ENCODE measurements at regions not wholly inside any gene's neighbourhood (a gene's known extent, or its start where the extent isn't known, plus 50 kb on each side); places are given as distances from the start of the nearest gene placed in this dataset.
"Not testable (repeated sequence)": the region's sequence is repeated elsewhere in the genome, so short reads cannot be mapped to it uniquely, and the experiment has no call there.

DNA sequence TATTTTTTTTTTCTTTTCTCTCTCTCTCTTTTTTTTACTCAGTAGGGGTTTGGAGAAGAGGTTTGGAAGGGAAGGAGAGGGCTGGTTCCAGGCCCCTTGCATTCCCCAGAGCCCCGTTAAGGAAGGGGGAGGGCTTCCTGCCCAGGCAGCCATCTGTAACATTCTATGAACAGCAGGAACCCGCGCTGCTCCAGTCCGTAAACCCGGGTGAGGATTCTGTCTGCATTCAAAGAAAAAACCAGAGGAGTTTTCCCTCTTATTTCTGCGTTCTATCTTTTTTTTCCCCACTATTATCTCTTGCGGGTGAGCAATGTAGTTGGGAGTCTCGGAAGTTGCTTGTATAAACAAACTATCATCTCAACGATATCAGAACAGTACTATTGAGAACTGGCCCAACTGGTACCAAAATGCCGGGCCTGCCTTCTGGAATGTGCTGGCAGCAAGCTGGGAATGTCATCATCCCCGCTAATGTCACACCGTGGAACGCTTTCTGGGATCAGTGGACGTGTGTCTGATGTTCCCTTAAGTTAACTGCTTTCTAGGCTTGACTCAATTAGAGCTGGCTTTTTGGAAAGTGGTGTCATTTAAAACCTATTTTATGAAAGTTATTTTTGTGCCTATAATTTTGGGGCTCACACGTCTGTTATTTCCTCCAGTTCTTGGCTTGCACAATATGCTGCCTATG, 153.1 kb upstream of the MEOX2 start:
- FAIRE-seq = no peak
- no peak for DNase-seq (ENCODE audit: low spot score in 2 of 2)

DNA sequence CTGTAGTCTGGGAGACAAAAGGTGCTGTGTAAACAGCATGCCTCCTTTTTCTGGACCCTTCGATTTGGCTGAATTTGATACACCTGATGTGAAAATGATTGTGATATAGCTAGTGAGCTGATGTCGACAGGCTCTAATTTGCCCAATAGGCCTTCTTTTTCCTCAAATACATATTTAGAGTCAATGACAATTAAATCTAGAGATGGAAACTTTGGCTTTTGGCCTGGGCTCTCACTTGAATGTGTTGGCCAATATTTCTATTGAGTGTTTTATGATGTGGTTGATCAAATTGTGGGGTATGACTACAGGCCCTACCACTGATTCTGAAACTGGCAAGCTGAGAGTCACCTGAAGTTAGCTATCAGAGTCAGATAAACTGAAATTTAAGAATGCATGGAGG, 151.8 kb upstream of the MEOX2 start:
- no peak for FAIRE-seq
- DNase-seq (ENCODE audit: low spot score in 2 of 2) = no peak

DNA sequence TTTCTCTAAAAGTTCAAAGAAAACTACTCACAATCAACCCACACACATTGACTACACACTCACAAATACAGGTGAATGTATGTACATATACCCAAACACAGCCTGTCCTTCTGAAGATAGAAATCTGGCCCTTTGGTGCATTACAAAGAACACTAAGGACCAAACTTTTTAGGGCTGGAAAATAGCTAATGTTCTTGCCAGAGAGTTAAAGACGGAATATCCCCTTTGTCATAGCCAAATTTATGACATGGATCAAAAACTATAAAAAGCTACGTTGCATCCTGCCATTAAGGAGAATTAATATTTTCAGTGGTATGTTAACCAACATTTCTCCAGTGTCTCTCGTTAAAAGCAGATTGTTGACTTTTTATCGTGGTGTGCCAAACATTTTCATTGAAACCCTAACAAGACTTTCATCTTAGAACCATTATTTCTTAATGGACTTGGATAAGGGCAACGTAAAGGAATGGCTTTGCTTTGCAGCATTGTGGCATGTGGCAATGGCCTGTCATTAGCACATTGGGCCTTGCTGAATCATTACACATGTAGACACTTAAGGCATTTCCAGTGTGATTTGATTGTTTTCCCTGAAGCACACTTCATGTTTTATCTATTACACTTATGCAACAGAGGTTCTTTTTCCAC, 150.9 kb upstream of the MEOX2 start:
- no peak for FAIRE-seq
- DNase-seq (ENCODE audit: low spot score in 2 of 2) = no peak

DNA sequence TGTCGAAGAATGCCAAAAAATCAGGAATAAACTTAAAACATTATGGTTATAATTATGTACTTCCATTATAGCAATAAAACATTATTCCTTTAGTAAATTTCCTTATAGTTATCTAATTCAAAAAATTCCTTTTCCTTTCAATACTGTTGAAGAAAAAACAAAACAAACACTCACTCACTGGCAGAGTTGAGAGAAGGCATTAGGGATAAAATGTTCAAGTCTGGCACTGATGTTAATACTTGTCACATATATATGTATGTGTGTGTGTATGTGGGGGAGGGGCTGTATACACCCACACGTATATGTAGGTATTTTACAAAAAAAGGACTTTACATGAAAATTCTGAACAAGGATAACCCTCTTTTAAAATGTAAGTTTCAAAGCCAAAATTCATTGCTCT, 150.2 kb upstream of the MEOX2 start:
- DNase-seq (ENCODE audit: low spot score in 2 of 2) = no peak
- no peak for FAIRE-seq

DNA sequence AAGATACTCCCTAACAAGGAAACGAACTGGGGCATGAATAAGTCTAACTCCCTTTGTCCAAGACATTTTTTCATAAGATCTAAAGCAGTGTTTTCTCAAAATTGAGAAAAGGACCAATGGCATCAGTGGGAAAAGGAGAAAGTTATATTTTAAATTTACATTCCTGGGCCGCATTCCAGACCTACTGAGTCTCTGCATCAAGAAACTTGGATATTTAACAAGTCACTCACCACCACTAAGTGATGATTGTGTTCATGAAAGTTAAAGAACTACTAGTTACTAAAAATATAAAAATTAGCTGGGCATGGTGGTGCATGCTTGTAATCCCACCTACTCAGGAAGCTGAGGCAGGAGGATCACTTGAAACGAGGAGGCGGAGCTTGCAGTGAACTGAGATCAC, 149.6 kb upstream of the MEOX2 start:
- DNase-seq (ENCODE audit: low spot score in 2 of 2) (no peak), FAIRE-seq (no peak)

DNA sequence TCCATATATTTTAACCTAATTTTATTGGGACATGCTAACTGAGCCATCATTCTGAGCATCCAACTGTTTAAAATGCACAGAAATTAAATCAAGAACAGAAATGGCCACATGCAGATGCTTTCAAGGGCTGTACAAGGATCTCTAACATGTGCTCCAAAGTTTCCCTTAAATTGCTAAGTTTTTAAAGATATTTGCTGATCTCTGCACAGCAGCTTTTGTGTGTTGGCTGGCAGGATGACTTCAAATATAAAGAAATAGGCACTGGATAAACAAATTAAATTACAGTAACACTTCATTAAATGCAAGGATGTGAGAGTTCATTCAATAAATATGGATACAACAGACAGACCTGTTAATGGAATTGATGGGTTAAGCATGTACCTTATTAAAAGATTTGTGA, 148.0 kb upstream of the MEOX2 start:
- DNase-seq (ENCODE audit: low spot score in 2 of 2) (no peak), FAIRE-seq (no peak)

DNA sequence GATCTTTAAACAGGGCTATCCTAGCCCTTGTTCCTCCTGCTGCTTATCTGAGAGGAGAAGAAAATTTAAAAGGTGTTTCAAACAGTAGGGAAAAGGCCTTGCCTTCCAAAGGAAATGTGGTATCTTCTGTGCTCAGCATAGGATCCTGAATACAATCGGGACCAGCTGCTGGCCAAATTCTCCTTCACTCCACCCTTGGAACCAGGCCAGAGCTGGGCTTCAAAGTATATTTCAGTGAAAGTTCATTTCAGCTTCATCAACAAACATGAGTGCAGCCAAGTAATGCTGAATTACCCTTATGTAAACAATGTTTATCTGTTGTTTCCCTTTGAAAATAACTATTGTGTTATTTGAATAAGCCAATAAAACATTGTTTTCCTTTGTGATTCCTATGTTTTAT, 146.5 kb upstream of the MEOX2 start:
- no peak for FAIRE-seq
- DNase-seq (ENCODE audit: low spot score in 2 of 2) = no peak

DNA sequence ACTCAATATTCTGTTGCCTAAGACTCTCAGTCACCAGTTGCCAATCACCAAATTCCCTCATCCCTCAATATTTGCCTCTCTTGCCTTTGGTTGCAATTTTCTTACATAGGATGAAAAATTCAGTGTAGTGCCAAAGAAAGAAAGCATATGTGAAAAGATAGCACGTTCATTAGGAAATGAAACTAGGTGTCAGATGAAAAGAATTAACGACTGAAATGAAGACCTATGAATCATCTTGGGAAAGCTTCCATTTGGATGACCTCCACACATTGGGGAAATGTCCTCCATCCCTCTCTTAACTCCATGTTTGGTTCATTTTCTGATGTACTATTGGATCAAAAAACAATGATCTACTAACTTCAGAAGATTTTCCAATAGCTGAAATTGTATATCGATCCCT, 145.1 kb upstream of the MEOX2 start:
- FAIRE-seq (no peak), DNase-seq (ENCODE audit: low spot score in 2 of 2) (no peak)

DNA sequence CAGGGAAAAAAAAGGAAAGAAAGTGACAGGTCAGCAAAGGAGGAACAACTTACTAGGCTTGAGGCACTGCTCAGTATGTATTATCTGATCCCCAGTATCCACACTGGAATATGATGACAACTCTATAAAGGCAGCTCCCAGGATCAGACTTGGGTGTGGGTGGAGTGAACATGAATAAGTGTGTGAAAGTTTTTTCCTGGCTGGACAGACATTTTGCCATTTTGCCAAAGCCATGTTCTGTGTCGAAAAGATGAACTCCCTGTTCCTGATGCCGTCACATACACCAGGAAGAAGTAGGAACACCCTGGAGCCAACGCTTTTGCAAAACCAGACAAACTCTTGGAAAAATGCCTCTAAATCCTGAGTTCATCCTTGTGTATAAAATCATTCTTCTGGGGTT, 143.2 kb upstream of the MEOX2 start:
- FAIRE-seq (no peak), DNase-seq (ENCODE audit: low spot score in 2 of 2) (no peak)

DNA sequence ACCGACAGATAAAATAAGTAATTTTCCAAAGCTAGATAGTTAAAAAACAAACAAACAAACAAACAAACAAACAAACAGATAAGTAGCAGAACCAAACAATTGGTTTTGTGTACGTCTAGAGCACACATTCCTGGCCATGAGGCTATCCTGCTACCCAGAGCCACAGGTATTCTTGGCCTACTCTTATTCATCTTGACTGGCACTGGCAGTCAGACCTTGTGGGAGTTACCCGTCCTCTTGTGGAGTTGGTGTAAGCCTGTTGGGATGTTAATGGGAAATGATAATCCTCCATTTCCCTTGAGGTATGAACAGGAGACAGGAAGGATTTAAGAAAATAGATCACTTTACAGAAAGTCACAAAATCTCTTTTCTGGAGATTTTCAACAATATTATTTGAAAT, 142.4 kb upstream of the MEOX2 start:
- DNase-seq (ENCODE audit: low spot score in 2 of 2) (no peak), FAIRE-seq (no peak)

DNA sequence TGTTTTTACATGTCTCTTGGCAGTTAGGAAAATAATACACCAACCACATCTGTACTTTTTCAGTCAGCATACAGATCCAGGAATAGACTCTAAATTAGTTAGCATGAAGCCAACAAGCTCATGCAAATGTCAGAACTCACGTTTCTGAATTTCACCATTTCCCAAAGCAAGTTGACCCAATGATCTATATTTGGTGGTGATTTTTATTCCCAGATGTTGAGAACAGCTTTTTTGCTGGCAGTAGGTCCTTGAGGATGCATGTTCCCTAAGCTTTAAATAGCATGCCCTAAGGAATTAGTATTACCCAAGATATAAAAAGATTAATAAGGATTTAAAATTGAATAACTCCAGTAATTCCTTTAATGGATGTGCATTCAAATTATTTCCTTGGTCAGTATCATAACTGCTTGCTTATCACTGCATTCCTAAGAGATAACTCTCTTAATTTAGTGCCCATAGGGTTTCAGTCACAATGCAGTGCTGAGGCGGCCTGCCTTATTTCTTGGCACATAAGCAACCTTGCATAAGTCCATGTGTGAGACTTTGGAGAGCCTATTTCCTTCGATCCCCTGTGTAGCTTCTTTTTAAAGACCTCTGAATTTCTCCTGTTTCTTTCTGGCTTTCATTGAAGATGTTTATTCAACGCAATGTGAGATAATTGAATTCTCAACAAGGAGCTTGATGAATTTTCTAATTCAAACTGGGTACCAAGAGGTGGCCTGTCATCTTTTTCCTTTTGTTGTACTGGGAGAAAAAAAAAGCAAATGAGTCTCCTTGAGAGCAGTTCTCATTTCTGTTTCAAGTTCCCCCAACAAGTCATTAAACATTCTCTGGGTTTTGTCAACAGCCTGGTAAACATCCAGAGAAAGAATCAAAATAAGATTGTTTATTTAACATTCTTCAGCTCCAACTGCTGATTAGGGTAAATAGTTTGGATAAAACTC, 135.3 kb upstream of the MEOX2 start:
- FAIRE-seq = no peak
- no peak for DNase-seq (ENCODE audit: low spot score in 2 of 2)

DNA sequence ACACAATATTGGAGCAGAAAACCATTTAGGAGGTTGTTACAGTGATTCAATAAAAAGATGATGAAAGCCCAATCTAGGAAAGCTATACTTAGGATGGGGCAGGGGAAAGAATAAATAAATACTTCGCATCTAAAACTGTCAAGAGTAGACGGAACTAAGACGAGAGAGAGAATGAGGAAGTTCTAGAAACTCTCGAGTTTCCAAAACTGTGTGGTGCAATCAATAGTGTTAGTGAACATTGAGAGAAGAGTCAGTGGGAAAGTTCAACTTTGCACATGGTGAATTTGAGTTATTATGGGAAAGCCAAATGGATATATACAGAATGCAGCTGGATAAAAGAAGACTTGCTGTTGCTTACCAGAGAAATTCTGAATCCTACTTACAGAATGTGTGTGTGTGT, 133.8 kb upstream of the MEOX2 start:
- DNase-seq (ENCODE audit: low spot score in 2 of 2) (no peak), FAIRE-seq (no peak)

DNA sequence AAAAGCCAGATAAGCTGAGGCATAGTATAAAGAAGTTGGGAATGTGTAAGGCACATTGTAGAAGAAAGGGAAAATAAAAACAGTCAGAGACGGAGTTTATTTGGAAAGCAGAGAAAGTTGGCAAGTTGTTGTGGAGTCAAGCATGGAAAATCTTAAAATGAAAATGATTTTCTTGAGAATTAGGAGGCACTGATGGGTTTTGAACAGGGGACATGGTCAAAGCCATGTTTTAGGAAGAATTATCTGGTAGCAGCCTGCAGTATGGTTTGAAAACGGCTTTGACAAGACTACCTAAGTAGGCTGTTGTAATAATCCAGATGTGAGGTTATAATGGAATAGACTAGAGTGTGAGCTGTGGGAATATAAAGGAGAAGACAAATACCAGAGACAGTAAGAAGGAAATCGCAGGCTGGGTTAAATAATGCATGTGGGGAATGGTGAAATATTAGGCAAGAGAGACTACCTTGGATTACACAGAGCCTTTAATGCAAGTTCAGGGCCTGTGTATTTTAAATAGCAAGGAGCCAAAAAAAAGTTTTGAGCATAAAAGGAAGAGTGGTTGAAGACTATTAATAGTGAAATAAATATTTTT, 130.4 kb upstream of the MEOX2 start:
- DNase-seq (ENCODE audit: low spot score in 2 of 2) = no peak
- FAIRE-seq = no peak

DNA sequence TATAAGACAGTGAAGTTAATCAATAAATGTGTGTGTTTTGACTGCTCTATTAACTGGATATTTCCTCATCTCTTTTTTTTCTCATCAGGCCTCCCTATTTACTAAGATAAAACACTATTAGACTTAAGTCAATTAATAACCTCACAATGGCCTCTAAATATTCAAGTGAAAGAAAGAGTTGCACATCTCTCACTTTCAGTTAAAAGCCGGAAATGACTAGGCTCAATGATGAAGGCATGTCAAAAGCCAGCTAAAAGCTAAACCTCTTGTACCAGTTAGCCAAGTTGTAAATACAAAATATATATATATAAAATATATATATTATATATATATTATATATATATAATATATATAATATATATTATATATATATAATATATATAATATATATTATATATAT, 127.0 kb upstream of the MEOX2 start:
- peak; percentile 70 for FAIRE-seq
- no peak for DNase-seq (ENCODE audit: low spot score in 2 of 2)

DNA sequence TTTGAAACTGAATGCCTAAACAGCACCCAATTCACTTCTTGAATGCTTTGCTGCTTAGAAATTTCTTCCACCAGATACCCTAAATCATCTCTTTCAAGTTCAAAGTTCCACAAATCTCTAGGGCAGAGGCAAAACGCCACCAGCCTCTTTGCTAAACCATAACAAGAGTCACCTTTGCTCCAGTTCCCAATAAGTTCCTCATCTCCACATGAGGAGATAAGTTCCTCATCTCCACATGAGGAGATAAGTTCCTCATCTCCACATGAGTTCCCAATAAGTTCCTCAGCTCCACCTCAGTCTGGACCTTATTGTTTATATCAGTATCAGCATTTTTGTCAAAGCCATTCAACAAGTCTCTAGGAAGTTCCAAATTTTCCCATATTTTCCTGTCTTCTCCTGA, 123.9 kb upstream of the MEOX2 start:
- FAIRE-seq; DNase-seq (ENCODE audit: low spot score in 2 of 2): not testable (repeated sequence)

DNA sequence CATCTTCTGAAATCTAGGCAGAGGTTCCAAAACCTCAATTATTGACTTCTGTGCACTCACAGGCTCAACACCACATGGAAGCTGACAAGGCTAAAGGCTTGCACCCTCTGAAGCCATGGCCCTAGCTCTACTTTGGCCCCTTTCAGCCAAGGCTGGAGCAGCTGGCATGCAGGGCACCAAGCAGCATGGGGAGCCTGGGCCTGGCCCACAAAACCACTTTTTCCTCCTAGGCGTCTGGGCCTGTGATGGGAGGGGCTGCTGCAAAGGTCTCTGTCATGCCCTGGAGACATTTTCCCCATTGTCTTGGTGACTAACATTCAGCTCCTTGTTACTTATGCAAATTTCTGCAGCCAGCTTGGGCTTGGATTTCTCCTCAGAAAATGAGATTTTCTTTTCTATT, 123.5 kb upstream of the MEOX2 start:
- FAIRE-seq; DNase-seq (ENCODE audit: low spot score in 2 of 2): not testable (repeated sequence)

DNA sequence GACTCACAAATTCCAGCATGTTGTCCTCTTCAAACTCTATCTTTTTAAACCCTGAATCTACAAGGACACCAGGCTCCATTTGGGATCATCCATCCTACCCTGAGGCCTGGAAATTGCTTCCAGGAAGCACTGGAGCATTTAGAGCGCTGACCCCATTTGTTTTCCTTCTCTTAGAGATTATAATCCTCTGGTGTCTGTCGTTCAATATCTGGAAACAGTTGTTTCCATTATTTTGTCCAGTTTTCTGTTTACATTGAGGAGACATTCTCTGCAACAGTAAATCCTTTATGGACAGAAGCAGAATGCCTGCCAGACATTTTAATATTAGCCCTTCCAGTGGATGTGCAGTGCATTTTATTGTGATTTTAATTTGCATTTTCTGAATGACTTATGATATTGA, 119.4 kb upstream of the MEOX2 start:
- FAIRE-seq = no peak
- DNase-seq (ENCODE audit: low spot score in 2 of 2) = no peak

DNA sequence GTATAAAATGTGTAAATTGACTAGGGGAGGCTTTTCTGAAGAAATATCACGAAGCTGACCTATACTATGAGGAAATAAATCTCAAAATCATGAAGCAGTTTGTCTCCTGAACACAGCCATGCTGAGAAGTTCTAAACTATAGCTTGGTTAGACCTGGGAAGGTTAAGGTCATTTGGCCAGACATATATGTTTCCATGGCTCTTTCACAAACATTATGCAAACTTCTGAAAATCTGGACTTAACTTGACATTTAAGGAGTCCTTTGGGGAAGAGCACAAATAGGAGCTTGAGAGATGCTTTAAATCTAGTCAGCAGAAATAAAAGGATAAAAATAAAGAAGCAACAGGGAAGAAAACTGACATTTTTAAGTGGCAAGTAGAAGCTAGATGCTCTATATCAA, 115.9 kb upstream of the MEOX2 start:
- DNase-seq (ENCODE audit: low spot score in 2 of 2) (no peak), FAIRE-seq (no peak)

DNA sequence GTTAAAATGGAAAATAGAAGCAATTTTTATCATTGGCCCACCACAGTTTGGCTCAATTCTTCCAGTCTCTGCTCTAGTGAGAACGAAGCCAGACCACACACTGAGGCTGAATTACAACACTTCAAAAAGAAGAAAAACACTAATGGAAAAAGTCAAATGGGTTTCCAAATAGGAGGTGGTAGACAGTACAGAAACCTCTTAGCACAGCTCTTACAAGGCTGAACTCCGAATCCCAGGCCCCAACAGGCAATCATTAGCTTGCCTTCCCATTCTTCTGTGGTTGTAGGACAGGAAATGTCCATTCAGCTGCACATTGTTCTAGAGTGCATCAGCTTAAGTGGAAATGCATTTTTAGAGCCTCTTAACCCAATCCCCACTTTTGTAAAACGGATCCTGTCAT, 115.1 kb upstream of the MEOX2 start:
- DNase-seq (ENCODE audit: low spot score in 2 of 2) = no peak
- FAIRE-seq = no peak

DNA sequence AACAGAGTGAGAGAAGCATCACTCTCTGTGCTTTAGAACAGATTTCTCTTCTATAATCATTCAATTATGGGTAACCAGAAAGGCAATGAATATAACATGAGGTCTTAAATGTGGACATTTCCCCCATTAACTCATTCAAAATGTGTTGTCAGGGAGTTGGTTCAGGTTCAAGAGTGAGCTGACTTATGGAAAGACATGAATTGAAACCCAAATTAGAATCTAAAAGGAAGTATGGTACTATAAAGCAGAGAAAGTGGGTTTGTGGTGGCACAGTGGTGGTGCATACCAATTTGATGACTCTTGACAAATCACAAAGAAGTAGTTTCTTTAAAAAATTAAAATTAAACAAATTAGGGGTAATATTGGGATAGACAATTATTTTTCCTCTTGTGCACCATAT, 114.6 kb upstream of the MEOX2 start:
- no peak for FAIRE-seq
- no peak for DNase-seq (ENCODE audit: low spot score in 2 of 2)

DNA sequence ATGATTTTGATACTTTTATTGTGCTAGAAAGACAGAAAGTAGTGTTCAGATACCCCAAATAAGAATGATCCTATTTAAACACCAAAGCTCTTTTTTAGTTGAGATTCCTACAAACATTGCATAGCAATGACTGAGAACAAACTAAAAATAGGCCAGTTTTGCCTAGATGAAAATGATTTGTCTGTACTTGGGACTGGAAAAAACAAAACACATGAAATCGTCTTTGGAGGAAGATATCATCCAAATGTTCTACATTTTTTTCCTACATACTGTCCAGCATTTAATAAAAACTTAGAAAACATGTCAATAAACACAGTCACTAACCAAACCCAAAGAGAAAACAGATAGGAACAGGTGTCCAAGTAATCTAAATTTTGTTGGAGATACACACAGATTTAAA, 111.6 kb upstream of the MEOX2 start:
- FAIRE-seq (no peak), DNase-seq (ENCODE audit: low spot score in 2 of 2) (no peak)

Measured in frontal cortex (tissue), 3 donors.